PFSK-1 (cell line): ENCODE measurements at regions not wholly inside any gene's neighbourhood (a gene's known extent, or its start where the extent isn't known, plus 50 kb on each side); places are given as distances from the start of the nearest gene placed in this dataset.

ENCODE experiments used
- POLR2AphosphoS5 ChIP-seq: IDR thresholded peaks from 2 replicates; pipeline ENCODE4 v1.6.1; 2012; ENCODE audit warnings: low read depth, mild to moderate bottlenecking, control low read depth, low read length, moderate library complexity
- REST ChIP-seq, 2 experiments: IDR thresholded peaks; 2 replicates each; pipeline versions ENCODE4 v1.6.1 to v1.8.0; 2011 to 2012; ENCODE audit warnings: low read depth in 2 of 2, low read length in 2 of 2, control low read depth in 1 of 2, inconsistent platforms in 1 of 2, mild to moderate bottlenecking in 1 of 2, moderate library complexity in 1 of 2; ENCODE audit not compliant: insufficient read depth in 1 of 2
- SIN3A ChIP-seq: IDR thresholded peaks from 2 replicates; pipeline ENCODE4 v1.6.1; 2012; ENCODE audit warnings: mild to moderate bottlenecking, low read length, moderate library complexity, borderline replicate concordance; ENCODE audit not compliant: insufficient read depth
- TAF1 ChIP-seq: IDR thresholded peaks from 2 replicates; pipeline ENCODE4 v1.6.1; 2012; ENCODE audit warnings: low read length, control low read depth, borderline replicate concordance; ENCODE audit not compliant: insufficient read depth

GRCh38 chr4:156194896-156195295 lies 241.2 kb upstream of the CTSO start:
- TF ChIP-seq REST (IDR thresholded peaks at IDR 0.05; ENCODE audit: insufficient read depth in 1 of 2, low read depth in 2 of 2, low read length in 2 of 2) (no peak), SIN3A (no peak), POLR2AphosphoS5 (no peak), TAF1 (no peak)
